ENCODE measurements at regions not wholly inside any gene's neighbourhood (a gene's known extent, or its start where the extent isn't known, plus 50 kb on each side); places are given as distances from the start of the nearest gene placed in this dataset.
A peak's percentile ranks its signal among the peaks of the same experiment; 100 is the strongest.
"Not testable (repeated sequence)": the region's sequence is repeated elsewhere in the genome, so short reads cannot be mapped to it uniquely, and the experiment has no call there.

DNA sequence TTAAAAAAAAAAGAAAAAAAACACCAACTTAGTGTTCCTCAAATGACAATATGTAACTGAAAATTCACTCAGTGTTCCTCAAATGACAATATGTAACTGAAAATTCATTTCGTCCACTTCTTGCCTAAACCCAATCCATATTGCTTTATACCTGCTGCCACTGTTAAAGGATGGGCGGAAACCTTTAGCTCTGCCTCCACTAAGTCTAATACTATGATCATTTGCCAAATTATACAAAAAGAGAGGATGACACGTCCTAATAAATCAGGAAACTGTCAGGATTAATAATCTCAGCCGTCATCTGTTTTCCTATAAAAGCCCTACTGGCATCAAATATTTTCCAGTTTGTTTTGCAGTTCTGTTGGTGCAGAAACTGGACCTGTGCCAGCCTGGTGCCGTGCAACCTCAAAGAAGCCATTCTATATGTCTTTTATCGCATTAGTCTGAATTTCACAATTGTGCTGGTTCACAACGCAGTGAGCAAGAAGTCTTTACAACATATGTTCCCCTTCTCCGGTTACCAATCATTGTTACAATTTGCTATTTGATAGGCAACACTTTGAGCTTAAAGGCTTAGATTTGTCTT, 160.4 kb upstream of the KCNH8 start:
- no peak for DNase-seq

DNA sequence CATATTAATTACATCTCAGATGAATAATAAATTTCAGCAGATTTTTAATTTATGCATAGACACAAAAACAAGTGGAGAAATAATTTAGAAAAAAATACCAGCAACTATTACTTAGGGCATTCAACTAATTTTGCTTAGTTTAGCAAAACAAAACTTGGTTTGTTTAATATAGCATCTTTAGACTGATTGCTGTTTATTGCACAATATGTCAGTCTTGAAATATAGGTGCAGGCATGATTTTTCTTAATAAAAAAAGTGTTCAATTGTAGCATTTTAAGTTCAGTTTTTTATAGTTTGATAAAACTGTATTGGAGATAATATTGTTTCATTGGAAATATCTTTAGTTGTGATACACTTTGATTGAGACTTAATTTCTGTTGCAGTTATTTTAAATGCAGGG, 161.2 kb upstream of the KCNH8 start:
- no peak for DNase-seq

DNA sequence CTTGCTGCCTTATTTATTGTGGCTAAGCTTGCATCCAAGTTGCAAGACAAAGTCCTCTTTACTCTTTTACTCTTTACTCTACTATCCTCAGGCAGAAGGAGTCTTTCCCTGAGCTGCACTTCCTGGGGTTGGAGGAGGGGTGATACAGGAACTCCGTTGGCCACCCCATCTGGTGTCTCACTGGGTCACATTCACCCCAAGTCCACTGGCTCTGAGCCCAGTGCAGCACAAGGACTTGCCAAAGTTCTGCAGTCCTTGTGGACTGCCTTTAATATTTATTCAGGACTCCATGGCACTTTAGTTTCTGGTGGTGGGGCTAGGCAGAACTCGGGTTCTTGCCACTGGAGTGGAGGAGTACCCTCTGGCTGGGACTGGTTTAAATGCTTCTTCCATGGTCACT, 165.4 kb upstream of the KCNH8 start:
- no peak for DNase-seq

DNA sequence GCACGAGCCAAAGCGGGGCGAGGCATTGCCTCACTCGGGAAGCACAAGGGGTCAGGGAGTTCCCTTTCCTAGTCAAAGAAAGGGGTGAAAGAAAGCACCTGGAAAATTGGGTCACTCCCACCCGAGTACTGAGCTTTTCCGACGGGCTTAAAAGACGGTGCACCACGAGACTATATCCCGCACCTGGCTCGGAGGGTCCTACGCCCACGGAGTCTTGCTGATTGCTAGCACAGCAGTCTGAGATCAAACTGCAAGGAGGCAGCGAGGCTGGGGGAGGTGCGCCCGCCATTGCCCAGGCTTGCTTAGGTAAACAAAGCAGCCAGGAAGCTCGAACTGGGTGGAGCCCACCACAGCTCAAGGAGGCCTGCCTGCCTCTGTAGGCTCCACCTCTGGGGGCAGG, 172.2 kb upstream of the KCNH8 start:
- DNase-seq = not testable (repeated sequence)

DNA sequence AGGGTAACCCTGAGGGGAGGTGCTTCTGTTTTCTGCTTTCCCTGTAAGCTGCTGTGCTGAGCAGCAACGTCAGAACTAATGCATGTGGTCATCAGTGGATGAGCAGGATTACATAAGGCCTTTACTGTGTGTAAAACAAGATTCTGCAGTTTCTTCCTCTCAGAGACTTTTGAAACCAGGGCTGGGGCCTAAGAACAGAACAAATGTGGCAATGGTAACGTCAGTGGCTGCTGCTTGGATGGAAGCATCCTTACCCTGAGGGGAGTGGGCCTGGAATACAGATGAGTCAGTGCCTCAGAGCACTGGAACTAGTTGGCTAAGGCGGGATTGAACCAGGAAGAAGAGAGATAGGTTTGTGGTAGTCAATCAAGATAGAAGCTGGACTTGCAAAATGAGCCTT, 180.2 kb upstream of the KCNH8 start:
- no peak for DNase-seq

DNA sequence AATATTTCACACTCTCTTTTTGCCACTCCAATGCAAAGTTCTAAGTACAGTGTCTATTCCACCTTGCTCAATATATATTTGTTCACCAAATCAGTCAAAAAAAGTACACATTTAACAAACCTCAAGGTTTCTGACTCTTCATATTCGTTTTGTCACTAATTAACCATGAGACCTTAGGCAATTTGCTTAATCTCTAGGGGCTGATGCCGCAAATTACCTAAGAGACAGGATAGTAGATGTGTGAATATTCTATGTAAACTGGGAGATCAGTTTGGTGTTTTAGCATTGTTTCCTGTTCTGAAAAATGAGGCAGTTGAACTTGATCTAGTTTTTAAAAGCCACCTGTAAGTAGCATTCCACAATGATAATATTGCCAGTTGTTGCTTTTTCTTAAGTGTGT, 182.5 kb upstream of the KCNH8 start:
- no peak for DNase-seq

DNA sequence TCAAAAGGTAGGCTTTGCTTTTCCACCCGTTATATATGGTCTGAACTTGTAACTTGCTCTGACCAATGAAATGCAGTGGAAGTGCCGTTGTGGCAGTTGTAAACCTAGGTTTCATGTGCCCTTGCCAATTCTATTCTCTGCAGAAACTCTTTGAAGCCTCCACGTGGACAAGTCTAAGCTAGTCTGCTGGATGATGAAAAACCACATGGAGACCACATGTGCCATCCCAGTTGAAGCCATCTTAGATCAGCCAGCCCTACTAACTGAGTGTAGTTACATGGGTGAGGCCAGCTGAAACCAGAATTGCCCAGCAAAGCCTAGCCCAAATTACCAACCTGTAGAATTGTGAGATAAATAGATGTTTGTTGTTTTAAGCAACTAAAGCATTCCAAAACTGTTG, 183.7 kb upstream of the KCNH8 start:
- DNase-seq = no peak

DNA sequence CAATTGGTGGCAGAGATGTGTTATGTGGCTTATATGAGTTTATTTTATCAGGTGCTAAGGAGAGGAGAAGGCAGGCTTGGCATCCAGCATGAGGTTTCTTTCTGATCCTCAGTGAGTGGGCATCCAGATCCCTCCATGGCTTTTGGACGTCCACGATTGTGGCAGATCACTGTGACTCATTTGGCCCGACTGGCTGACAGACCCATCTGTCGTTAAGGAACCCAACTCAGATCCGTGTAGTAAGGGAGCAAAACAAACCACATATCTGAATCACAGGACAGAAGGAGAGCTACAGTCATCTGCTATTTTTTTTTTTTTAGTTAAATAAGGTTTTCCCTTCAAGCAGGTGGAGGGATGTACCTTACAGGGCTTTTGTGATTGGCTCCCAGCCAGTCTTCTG, 197.0 kb upstream of the KCNH8 start:
- DNase-seq = no peak

DNA sequence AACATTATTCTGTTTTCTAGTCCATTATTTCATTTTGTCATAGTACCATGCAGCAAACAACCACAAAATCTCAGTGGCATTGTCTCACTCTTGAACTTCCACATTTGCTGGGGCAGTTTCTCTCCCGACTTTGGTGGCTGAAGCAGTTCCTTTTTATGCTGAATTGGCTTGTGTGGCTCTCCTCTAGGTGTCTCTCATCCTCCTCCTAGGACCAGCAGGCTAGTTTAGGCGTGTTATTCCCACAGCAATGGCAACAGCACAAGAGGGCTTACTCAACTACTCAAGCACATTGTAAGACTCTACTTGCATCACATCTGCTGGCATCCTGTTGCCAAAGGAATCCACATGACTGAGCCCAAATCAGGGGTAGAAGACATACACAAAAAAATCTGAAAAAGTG, 201.8 kb upstream of the KCNH8 start:
- DNase-seq = peak; percentile 76 to 77

DNA sequence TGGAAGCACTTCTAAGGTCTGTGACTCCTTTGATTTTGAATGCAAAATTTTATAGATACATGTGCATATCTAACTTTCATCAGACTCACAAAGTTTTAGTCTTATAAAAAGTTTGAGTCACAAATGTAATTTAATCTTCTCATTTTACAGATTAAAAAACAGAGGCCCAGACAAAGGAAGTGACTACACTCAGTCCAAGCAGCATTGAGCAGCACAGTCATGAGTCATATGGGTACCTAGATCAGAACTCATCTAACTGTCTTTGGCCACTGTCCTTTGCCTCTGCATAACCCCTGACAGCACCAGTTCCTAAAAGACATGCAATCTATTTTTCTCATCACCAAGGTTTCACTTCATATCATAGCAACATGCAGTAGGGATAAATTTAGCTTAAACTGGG, 210.7 kb upstream of the KCNH8 start:
- no peak for DNase-seq

DNA sequence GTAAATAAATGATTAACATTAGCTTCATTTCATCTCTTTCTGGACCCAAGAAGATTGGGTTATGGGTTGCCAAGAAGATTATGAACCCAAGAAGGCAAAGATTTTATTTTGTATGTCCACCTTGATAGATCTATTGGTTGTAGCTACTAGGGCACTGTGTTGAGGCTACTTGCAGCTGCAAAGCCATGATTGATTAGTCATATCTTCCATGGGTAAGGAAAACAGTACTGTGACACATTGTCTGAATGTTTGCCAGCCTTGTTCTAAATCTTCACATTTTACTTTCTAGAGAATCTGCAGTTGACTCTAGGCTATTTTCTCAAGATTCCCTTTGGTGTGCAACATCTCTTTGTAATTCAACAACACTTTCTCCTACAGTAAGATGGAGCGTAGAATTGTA, 229.2 kb upstream of the KCNH8 start:
- no peak for DNase-seq

DNA sequence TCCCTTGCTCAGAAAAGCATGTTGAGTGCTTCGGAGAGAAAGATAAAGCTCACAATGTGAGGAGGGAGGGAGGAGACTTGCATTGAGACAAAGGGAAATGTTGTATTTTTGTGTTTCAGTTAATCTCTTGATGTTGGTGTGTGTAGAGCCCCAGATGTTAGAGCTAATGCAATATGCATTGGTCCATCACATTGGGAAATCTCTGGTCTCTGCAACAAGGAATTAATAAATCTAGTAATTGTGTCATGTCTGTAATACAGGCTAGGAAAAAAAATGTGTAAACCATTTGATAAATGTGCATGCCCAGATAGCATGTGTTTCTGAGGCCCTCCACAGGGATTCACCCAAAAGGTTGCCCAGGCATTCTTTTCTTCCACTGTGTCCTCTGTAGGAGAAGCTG, 230.4 kb upstream of the KCNH8 start:
- no peak for DNase-seq

DNA sequence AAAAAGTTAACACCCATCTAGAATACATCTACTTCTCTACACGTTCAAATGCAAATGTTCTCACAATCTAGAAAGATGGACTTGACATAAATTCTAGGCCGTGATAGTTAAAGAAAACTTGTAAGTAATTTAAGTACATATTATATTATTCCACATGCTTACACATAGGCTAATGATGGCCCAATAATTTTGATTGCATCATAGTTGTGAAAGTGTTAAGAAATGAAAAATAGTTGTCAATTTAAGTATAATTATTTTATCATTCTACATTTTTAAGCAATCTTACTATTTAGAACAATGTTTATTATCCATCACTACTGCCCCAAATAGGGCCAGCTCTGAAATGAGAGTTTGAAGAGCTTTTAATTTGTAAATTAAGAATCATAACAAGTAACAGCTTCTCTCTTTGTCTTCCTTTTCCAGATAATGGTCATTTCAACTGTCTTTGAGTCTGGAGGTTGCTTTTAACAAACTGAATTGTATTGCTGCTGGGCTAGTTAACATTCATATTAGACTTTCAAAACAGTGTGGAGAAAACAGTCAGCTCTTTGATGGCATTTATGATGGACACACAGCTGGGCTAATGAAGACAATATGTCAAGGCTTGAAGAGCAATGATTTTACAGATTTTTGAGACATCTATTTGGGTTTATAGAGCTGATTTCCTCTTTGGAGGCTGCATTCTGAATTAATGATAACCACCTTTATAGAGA, 246.1 kb upstream of the KCNH8 start:
- no peak for DNase-seq

DNA sequence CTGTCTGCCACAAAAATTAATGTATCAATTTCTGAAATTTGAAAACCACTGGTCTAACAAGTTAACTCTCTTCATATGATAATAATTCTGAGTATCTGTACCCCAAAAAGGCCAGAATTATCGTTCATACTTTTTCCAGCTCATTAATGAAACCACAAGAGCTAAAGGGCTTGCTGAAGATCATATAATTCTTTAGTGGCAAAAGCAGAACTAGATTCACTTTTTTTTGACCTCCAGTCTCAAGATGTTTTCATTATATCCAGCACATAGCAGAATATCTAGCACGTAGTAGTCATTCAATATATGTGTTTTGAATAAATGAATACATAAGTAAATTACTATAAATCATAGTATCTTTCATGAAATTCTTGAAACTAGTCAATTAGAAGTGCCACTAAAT, 246.7 kb upstream of the KCNH8 start:
- peak in 1 of 2 experiments; percentile 12 for DNase-seq

DNA sequence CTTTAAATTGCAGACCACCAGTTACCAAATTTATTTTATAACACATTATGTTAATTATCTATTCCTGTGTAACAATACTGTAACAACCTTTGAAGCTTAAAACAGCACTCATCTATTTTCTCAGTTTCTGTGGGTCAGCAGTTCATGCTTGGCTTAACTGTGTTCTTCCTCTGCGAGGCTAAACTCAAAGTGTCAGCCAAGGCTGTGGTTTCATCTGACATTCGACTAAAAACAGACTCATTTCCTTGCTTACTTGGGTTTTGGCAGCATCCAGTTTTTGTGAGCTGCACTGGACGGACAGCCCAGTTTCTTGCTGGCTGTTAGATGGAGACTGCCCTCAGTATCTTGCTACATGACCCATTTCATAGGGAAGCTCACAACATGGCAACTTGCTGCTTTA, 247.3 kb upstream of the KCNH8 start:
- DNase-seq = peak; percentile 28 to 39

DNA sequence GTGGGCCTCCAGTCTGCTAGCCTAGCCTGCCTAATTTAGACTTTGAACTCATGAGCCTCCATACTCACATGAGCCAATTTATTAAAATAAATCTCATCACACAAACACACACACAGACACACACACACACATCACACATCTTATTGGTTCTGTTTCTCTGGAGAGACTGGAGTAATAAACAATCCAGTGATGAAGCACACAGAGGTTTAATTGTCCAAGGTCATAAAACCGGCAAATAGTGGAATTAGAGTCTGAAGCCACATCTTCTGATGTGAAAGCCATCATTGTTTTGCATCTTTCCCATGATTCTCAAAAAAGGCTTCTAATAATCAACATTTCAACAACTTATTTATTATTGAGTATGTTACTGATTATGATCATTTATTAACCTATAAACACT, 249.4 kb upstream of the KCNH8 start:
- DNase-seq = no peak

DNA sequence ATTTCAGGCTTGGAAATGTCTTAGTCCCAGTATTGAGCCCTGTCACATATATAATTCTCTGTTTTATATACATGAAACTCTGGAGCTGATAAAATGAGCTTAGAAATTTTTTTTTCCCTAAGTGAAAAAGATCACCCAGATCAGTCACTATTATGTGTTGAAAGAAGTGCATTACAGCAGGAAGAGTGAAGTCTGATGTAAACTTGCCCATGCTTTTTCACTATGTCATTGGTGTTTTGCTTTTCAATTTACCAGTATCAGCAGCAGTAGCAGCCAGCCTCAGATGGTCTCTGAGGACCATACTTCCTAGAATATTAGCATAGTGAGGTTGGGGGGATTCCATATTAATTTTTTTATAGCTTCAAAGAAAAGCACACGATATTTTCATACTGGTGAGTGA, 255.6 kb upstream of the KCNH8 start:
- DNase-seq = no peak

DNA sequence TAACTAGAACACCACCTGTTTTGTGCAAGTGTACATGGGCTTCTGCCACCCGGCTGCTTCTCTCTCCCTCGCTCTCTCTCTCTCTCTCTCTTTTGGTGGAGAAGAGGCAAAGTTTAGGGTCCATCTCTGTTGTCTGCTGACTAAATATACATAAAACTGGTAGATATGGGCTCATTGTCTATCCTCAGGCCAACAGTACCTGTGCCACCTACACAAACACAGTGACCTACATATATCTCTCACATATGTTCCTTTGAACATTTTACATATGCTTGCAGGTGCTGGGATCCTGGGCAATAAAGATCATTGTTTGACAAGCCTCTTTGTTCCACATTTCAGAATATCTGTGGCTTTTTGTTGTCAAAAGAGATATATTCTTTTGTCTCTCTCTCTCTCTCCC, 256.3 kb upstream of the KCNH8 start:
- DNase-seq = no peak

DNA sequence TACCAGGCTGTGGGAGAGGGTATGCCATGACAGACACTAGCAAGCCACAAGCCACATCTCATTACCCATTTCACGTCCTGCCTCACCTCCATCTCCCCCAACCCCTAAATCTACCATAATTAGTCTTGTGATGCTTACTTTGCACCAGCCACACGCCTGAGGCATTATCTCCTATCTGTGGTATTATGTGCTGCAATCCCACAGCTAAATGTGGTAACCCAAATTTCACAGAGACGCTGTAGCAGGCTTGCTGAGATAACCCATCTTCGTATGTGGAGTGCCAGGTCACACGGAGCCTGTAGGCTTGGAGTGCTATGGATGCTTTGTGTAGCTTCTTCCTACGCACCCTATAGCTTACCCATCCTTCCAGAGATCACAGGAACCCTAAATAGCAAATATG, 256.7 kb upstream of the KCNH8 start:
- DNase-seq = no peak

DNA sequence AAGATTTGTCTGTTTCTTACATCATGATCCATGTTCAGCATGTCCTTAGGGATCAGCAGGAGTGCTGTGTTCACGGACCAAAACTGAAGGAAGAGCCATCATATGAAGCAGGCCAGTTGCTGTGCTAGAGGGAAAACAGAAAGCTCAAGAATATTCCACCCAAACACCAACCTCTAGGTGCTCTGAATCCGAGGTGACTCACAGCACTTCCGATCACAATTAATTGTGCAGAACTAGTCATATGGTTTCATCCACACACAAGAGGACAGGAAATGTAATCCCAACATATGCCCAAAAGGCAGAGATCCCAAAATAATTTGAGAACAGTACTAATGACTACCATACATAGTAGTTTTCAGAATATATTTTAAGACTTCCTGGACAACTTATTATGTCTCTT, 257.9 kb upstream of the KCNH8 start:
- no peak for DNase-seq

DNA sequence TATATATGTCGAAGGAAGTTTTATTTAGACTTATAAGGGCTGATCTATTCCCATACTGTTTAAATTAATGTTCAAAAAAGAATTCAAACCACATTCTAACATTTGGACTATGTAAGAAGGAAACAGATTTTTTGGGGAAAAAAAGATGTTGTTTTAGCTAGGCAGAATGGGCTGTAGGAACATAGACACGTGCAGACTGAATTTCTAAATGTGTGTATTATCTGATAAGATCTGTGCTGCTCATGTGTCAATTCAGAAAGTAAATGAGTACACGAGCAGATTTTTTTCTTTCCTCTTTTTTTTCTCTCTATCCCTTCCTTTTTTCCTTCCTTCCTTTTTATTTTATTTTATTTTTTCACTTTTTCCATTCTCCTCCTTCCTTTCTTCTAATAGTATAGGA, 259.5 kb upstream of the KCNH8 start:
- no peak for DNase-seq

DNA sequence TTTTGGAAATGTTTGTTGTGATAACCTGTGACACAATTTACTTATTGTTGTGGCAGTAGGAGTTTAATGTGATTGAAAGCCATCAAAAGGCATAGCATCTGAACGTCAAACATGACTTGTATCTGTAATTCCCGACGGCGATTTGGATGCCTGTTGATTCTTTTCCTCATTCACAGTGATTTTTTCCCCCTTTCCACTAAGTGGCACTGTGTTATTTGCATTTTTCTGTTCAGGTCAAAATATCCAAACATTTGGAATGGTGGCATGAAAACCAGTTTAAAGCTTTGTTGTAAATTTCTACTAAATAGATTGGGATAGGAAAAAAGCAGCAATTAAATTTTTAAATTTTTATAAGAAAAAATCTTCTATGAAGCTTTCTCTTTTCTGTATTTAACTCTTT, 259.9 kb upstream of the KCNH8 start:
- no peak for DNase-seq

DNA sequence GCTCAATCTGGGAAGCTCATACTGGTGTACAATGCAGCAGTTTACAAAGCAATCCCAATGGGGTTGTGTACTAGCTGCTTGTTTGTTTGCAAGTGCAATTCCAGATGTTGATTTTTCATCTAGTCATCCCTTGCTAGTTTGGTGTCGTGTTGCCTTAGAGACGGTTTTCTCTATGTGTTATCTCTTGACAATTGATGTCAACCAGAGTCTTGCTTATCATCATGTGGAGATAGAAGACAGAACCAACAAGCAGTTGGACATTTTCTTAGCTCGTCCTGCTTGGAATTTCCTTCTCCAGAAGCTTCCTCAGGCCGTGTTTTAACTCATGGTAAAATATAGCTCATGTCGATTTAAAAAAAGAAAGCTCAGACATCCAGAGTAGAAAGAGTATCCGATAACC, 262.0 kb upstream of the KCNH8 start:
- DNase-seq = no peak

DNA sequence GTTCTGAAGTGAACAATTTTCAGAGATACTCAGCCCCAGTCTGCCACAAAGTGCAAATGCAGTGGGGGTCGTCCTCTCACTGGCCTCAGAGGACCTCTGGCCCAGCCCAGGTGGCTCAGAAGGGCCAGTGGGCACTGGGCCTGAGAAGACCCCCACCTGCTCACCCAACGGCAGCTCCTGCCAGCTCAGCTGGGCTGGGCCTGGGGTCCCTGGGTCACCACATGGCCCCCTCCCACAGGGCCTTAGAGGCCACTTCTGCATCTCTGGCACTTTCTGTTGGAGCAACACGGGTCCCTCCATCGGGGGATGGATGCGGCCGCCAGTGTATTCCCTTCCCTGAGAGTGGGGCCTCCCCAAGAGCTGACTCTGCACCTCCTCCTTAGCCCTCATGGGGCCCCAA, 262.7 kb upstream of the KCNH8 start:
- no peak for DNase-seq

DNA sequence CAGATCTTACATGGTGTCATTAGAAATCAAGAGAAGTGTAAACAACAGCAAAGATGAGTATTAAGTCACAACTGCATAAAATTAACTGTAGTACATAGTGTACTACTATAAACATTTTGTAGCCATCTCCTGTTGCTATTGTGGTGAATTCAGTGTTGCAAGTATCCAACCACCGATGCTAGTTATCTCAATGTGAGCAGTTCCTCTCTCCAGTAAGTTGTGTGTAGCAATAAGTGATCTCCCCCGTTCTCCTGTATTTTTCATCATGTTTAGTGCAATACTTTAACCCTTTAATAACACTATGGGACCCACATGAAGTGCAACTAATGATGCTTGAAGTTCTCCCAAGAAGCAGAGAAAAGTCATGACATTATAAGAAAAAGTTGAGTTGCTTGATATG, 264.7 kb upstream of the KCNH8 start:
- peak; percentile 65 to 66 for DNase-seq

Measured in Kasumi-1 (cell line).